Breast epithelium (tissue), 3 donors: ENCODE measurements at regions not wholly inside any gene's neighbourhood (a gene's known extent, or its start where the extent isn't known, plus 50 kb on each side); places are given as distances from the start of the nearest gene placed in this dataset.

Experiments
- CTCF ChIP-seq, 3 donors: fragments of 450-650 bp; IDR thresholded peaks; one replicate each; pipeline ENCODE4 v1.5.1; 2016 to 2017; ENCODE audit warnings: antibody characterized with exemption in 3 of 3, mild to moderate bottlenecking in 3 of 3, moderate library complexity in 3 of 3
- POLR2A ChIP-seq: fragments of 450-650 bp; IDR thresholded peaks from one replicate; pipeline ENCODE4 v1.6.1; 2016; ENCODE audit warnings: antibody characterized with exemption, mild to moderate bottlenecking, moderate library complexity
- POLR2AphosphoS5 ChIP-seq, 3 donors: sonication (generic); formaldehyde crosslinking; IDR thresholded peaks; one replicate each; pipeline ENCODE4 v1.6.1; 2017; ENCODE audit warnings: antibody characterized with exemption in 3 of 3

DNA sequence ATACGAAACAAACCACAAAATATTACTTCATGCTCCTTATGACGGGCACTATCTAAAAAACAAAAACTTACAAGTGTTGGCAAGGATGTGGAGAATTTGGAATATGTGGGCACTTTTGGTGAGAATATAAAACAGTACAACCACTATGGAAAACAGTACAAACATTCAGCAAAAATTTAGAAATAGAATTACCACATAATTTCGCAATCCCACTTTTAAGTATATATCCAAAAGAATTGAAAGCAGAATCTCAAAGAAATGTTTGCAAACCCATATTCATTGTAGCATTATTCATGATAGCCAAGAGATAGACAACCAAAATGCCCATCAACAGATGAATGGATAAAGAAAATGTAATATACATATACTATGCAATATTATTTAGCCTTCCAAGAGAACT is 1173.7 kb upstream of the PRR20A start:
- TF ChIP-seq POLR2AphosphoS5 (IDR thresholded peaks at IDR 0.05) (no peak), CTCF (IDR thresholded peaks at IDR 0.05) (no peak), POLR2A (no peak)
